Left lung (tissue), 4 donors: ENCODE measurements at regions not wholly inside any gene's neighbourhood (a gene's known extent, or its start where the extent isn't known, plus 50 kb on each side); places are given as distances from the start of the nearest gene placed in this dataset.
A peak's percentile ranks its signal among the peaks of the same experiment; 100 is the strongest.

Experiments
- ATAC-seq: fragments of 200-7000 bp; cut with Tn5 transposase; one replicate; pipeline ENCODE4 v1.9.1; 2020; ENCODE audit warnings: moderate library complexity
- DNase-seq, 4 donors: peaks; one replicate each; pipeline ENCODE4 v3.0.0-alpha.2; 2013 to 2020
- H3K27ac ChIP-seq, 2 donors: fragments of 200-600 bp; sonication (generic) in 1 of 2; one replicate each; pipeline versions ENCODE4 v1.5.0 to v1.8.0; 2020 to 2021
- H3K27me3 ChIP-seq, 2 donors: fragments of 200-600 bp; sonication (generic) in 1 of 2; one replicate each; pipeline versions ENCODE4 v1.5.0 to v1.8.0; 2020 to 2021
- H3K36me3 ChIP-seq, 2 donors: fragments of 200-600 bp; sonication (generic) in 1 of 2; one replicate each; pipeline versions ENCODE4 v1.5.0 to v1.8.0; 2020 to 2021
- H3K4me1 ChIP-seq, 2 donors: fragments of 200-600 bp; one replicate each; pipeline ENCODE4 v1.8.0; 2021
- H3K4me3 ChIP-seq, 2 donors: fragments of 200-600 bp; sonication (generic) in 1 of 2; one replicate each; pipeline versions ENCODE4 v1.5.0 to v1.8.0; 2020 to 2021; ENCODE audit warnings: mild to moderate bottlenecking in 1 of 2
- H3K9me3 ChIP-seq, 2 donors: fragments of 200-600 bp; sonication (generic) in 1 of 2; one replicate each; pipeline versions ENCODE4 v1.5.0 to v1.8.0; 2020 to 2021
- intact Hi-C, 2 donors: fragments of 100-400 bp; cut with DNase I; formaldehyde crosslinking; loops; one replicate each; pipeline versions ENCODE4 v1.11.2 to v1.14.2; 2022
- TF ChIP-seq, protein P1 (sequence below), 2 donors: fragments of 200-600 bp; sonication (generic) in 1 of 2; IDR thresholded peaks; one replicate each; pipeline versions ENCODE4 v1.5.0 to v1.8.0; 2021; ENCODE audit warnings: antibody characterized with exemption in 2 of 2
- donor health status: DM: no; HTN: yes; CAD: no.
- donor health status: DM: no; HTN: no; CAD: no.

DNA sequence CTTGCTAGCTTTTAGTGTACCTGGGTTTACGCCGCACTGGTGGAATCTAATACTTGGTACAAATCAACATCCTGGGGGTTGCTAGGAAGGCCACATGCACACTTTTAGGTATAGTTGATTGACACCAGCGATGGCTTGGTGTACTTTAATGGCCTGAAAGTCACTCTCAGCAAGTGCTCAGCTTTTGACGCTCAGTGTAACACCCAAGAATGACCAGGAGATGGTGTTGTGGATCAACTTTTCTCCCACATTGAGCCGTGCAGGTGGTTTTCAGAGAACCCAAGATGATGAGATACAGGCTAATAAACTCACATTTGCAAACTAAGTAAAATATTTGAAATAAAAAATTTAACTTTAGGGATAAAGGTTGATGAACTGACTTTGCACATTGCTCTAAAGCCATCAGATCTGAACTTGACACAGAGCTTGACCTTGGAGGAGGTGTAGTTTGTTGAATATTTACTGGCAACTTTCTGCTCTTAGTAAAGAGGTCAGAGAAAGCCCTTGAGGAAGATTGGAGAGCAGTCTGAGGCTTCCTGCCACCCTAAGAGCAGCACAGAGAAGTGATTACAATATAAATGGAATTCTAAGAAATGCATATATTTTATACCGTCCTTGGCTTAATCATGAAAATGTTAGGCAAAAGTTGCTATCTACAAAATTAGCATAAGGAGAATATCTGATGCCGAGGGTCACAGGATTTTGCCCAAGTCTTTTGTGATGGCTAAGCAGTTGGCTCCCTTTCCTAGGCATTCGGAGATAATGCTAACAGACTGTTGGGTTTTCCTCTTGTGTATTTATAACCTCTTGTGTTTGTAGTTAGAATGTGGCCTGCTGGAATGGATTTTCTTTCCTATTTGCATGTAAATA lies 143.4 kb upstream of the RASGRP1 start:
- no peaks in the 10 kb centered on the region for H3K36me3 ChIP-seq
- no peaks in the 10 kb centered on the region for H3K9me3 ChIP-seq
- no peak overlapping the region for H3K4me3 ChIP-seq
- ATAC-seq (peak; percentile 95), DNase-seq (peak in 2 of 4 donors; percentile 26 to 65)
- H3K4me1 ChIP-seq, result no peaks in the 10 kb centered on the region
- peaks cover 4 to 11% of the 10 kb centered on the region in 2 donors for H3K27me3 ChIP-seq
- TF ChIP-seq, protein P1, sequence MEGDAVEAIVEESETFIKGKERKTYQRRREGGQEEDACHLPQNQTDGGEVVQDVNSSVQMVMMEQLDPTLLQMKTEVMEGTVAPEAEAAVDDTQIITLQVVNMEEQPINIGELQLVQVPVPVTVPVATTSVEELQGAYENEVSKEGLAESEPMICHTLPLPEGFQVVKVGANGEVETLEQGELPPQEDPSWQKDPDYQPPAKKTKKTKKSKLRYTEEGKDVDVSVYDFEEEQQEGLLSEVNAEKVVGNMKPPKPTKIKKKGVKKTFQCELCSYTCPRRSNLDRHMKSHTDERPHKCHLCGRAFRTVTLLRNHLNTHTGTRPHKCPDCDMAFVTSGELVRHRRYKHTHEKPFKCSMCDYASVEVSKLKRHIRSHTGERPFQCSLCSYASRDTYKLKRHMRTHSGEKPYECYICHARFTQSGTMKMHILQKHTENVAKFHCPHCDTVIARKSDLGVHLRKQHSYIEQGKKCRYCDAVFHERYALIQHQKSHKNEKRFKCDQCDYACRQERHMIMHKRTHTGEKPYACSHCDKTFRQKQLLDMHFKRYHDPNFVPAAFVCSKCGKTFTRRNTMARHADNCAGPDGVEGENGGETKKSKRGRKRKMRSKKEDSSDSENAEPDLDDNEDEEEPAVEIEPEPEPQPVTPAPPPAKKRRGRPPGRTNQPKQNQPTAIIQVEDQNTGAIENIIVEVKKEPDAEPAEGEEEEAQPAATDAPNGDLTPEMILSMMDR (IDR thresholded peaks at IDR 0.05), result peak; percentile 54 to 62
- intact Hi-C loops, result no loop called here
- H3K27ac ChIP-seq, result no peak overlapping the region

DNA sequence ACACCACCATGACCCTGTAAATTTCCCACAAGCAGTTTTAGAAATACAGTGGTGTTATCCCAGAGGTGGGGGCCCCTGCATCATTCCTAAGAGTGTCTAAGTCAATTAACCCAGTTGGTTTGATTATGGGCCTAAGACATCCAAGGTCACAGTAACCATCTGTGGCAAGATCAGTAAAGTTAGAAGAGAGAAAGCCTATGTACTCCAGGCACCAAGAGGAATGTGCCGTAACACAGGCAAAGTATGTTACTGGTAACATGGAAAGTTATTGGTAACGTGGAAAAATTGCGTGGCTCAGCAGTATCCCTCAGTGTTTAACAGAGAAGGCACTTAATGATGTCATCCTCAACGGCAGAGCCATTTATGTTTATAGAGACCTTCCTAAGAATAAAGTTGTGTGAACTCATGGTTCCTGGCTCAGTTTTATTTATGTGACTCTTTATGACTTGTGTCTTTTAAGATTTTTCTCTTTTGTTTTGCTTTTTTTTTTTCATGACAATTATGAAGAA lies 144.1 kb upstream of the RASGRP1 start:
- TF ChIP-seq, protein P1 (IDR thresholded peaks at IDR 0.05), result no peak
- Histone ChIP-seq H3K4me1 (no peaks in the 10 kb centered on the region), H3K27ac (no peak overlapping the region), H3K4me3 (no peak overlapping the region), H3K9me3 (no peaks in the 10 kb centered on the region), H3K27me3 (peaks cover 4 to 11% of the 10 kb centered on the region in 2 donors), H3K36me3 (no peaks in the 10 kb centered on the region)
- ATAC-seq, result no peak
- intact Hi-C loops, result no loop called here
- DNase-seq, result no peak

DNA sequence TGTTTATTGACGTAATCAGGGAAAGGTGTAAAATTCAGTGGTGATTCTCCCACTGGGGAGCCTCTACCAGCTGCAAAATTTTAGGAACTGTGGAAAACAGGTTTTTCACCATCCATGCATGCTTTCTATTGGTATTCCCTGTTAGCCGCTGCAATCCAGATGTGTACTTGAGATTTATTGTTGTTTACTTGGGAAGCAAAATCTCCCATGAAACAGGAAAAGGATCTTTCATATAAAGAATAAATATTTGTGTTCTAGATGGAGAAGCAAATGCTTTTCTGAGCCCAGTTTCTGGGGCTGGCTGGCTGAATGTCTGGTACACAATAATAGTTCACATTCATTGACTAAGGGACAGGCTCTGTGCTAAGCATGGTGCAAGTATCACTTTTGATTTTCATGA lies 144.6 kb upstream of the RASGRP1 start:
- H3K4me1 ChIP-seq, result no peaks in the 10 kb centered on the region
- peaks cover 4 to 11% of the 10 kb centered on the region in 2 donors for H3K27me3 ChIP-seq
- no peak for ATAC-seq
- no peak overlapping the region for H3K4me3 ChIP-seq
- no peak for DNase-seq
- no peaks in the 10 kb centered on the region for H3K9me3 ChIP-seq
- no peak overlapping the region for H3K27ac ChIP-seq
- H3K36me3 ChIP-seq, result no peaks in the 10 kb centered on the region
- TF ChIP-seq, protein P1 (IDR thresholded peaks at IDR 0.05), result no peak
- intact Hi-C loops, result no loop called here

DNA sequence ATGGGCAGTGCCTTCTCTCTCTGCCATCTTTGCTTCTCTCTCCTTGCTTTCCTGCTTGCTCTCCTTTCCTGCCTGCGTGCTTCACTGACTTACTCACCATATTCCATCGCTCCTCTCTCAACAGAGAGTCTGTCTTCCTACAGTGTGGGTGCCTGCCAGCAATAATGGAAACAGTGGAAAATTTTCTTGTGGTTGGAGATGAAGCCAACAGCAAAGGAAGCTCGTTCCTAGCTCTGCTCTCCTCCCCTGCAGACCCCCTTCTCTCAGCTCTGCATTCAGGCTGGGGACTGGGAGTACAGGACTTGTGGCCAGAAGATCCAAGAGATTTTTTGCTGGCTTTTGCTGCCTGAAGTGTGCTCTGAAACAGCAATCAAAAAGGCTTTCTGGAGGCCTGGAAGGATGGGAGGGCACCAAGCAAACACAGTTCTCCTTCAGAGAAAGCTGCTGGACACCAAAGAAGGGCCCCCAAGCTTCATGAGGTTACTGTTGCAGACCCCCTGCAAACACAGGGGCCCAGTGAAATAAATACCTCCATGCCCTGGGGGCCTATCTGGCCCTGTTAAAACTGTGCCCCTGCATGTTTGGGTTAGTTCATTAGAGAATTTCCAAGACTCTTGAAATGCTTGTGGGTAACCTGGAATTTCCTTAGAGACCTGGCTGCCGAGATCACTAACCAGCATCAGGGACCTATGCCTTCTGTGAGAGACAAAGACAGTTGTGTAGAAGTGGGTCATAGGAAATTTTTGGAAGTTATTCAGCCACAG lies 149.9 kb upstream of the RASGRP1 start:
- Histone ChIP-seq H3K27me3 (no peaks in the 10 kb centered on the region), H3K4me1 (no peaks in the 10 kb centered on the region), H3K9me3 (no peaks in the 10 kb centered on the region), H3K4me3 (no peak overlapping the region), H3K36me3 (no peaks in the 10 kb centered on the region), H3K27ac (peak overlapping the region in 1 of 2 donors; percentile 15)
- TF ChIP-seq, protein P1 (IDR thresholded peaks at IDR 0.05), result no peak
- ATAC-seq (peak; percentile 66), DNase-seq (peak in 2 of 4 donors; percentile 28 to 44)
- intact Hi-C loops, result no loop called here
